ENCODE measurements at regions not wholly inside any gene's neighbourhood (a gene's known extent, or its start where the extent isn't known, plus 50 kb on each side); places are given as distances from the start of the nearest gene placed in this dataset.

DNA sequence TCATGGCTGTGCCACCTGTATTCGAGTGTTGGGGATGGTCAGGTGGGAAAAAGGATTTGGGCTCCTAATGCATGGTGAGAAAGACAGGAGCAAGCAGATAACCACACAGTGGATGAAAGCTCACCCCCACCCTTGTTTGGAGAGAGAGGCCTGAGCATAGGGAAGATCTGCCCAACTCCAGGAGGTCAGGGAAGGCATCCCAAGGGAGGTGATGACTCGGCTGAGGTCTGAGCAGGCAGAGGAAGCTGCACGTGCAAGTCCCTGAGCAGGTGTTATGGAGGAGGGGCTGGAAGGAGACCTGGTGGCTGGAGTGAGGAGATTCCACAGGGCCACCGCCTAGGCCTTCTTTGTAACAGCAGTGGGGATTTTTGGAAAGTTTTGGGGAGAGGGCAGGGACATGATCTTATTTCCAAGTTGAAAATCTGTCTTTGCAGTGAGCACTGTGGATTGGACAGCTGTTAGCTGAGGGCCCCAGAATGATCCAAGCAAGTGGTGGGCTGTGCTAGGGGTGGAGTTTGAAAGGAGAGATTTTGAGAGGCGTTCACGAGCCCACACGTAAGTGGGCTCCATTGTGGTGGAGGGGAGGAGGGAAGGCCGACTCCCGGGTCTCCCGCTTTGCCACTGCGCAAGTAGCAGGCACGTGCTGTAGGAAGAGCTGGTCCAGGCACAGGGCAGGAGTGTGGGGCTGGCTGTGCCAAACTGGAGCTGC is 228.5 kb downstream of the GLI2 start:
- no peak for TF ChIP-seq POLR2AphosphoS5 (IDR thresholded peaks at IDR 0.05; ENCODE audit: low read depth, low read length)
- TF ChIP-seq, protein P1, sequence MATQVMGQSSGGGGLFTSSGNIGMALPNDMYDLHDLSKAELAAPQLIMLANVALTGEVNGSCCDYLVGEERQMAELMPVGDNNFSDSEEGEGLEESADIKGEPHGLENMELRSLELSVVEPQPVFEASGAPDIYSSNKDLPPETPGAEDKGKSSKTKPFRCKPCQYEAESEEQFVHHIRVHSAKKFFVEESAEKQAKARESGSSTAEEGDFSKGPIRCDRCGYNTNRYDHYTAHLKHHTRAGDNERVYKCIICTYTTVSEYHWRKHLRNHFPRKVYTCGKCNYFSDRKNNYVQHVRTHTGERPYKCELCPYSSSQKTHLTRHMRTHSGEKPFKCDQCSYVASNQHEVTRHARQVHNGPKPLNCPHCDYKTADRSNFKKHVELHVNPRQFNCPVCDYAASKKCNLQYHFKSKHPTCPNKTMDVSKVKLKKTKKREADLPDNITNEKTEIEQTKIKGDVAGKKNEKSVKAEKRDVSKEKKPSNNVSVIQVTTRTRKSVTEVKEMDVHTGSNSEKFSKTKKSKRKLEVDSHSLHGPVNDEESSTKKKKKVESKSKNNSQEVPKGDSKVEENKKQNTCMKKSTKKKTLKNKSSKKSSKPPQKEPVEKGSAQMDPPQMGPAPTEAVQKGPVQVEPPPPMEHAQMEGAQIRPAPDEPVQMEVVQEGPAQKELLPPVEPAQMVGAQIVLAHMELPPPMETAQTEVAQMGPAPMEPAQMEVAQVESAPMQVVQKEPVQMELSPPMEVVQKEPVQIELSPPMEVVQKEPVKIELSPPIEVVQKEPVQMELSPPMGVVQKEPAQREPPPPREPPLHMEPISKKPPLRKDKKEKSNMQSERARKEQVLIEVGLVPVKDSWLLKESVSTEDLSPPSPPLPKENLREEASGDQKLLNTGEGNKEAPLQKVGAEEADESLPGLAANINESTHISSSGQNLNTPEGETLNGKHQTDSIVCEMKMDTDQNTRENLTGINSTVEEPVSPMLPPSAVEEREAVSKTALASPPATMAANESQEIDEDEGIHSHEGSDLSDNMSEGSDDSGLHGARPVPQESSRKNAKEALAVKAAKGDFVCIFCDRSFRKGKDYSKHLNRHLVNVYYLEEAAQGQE (IDR thresholded peaks at IDR 0.05; ENCODE audit: insufficient read depth in 1 of 2, low read depth in 2 of 2, low read length in 2 of 2) = no peak
- no peak for TF ChIP-seq TAF1 (IDR thresholded peaks at IDR 0.05; ENCODE audit: borderline replicate concordance, insufficient read depth, low read length)
- no peak for TF ChIP-seq SIN3A (IDR thresholded peaks at IDR 0.05; ENCODE audit: borderline replicate concordance, insufficient read depth, low read length)
